Upper lobe of left lung (tissue), 6 donors: ENCODE measurements at regions not wholly inside any gene's neighbourhood (a gene's known extent, or its start where the extent isn't known, plus 50 kb on each side); places are given as distances from the start of the nearest gene placed in this dataset.

ENCODE experiments used
- ATAC-seq, 2 donors: fragments of 200-7000 bp; cut with Tn5 transposase; one replicate each; pipeline ENCODE4 v1.9.1; 2022; ENCODE audit warnings: mild to moderate bottlenecking in 2 of 2, moderate library complexity in 2 of 2; ENCODE audit not compliant: low FRiP score in 2 of 2
- DNase-seq, 2 donors: peaks; one replicate each; pipeline ENCODE4 v3.0.0-alpha.2; 2019 to 2020
- H3K27ac ChIP-seq, 4 donors: fragments of 200-600 bp; sonication (generic); one replicate each; pipeline ENCODE4 v1.5.1; 2016 to 2019
- H3K27me3 ChIP-seq, 4 donors: fragments of 200-600 bp; sonication (generic); one replicate each; pipeline ENCODE4 v1.5.1; 2017 to 2019
- H3K36me3 ChIP-seq, 4 donors: fragments of 200-600 bp; sonication (generic); one replicate each; pipeline ENCODE4 v1.5.1; 2016 to 2019
- H3K4me1 ChIP-seq, 4 donors: fragments of 200-600 bp; sonication (generic); one replicate each; pipeline ENCODE4 v1.5.1; 2018 to 2019
- H3K4me3 ChIP-seq, 4 donors: fragments of 200-600 bp; sonication (generic); one replicate each; pipeline ENCODE4 v1.5.1; 2017 to 2019; ENCODE audit warnings: mild to moderate bottlenecking in 2 of 4, moderate library complexity in 1 of 4
- H3K9me3 ChIP-seq, 4 donors: fragments of 200-600 bp; sonication (generic); one replicate each; pipeline ENCODE4 v1.5.1; 2018 to 2019
- EP300 ChIP-seq, 4 donors: sonication (generic); formaldehyde crosslinking; IDR thresholded peaks; one replicate each; pipeline ENCODE4 v1.5.1; 2017; ENCODE audit warnings: antibody characterized with exemption in 4 of 4, control low read depth in 2 of 4
- POLR2A ChIP-seq, 4 donors: fragments of 450-650 bp; IDR thresholded peaks; one replicate each; pipeline ENCODE4 v1.5.1; 2016 to 2017; ENCODE audit warnings: antibody characterized with exemption in 4 of 4, mild to moderate bottlenecking in 2 of 4
- POLR2AphosphoS5 ChIP-seq, 2 donors: sonication (generic); formaldehyde crosslinking; IDR thresholded peaks; one replicate each; pipeline ENCODE4 v1.5.1; 2017; ENCODE audit warnings: antibody characterized with exemption in 2 of 2
- WGBS, 2 donors: methylation state at CpG; one replicate each; pipeline ENCODE4 v1.1.5; 2017 to 2018; 5-methylcytosine and 5-hydroxymethylcytosine counted together
- TF ChIP-seq, protein P1 (sequence below), 6 experiments: fragments of 450-650 bp in 4 of 6; fragments of 200-600 bp in 2 of 6; sonication (generic) in 2 of 6; IDR thresholded peaks; one replicate each; pipeline ENCODE4 v1.5.1; 2016 to 2019; ENCODE audit warnings: antibody characterized with exemption in 6 of 6
- donor health status: DM: no; HTN: no; CAD: no; lungs with moderate emphysema.
- donor health status: DM: no; HTN: yes; CAD: no; lungs with severe emphysema.

DNA sequence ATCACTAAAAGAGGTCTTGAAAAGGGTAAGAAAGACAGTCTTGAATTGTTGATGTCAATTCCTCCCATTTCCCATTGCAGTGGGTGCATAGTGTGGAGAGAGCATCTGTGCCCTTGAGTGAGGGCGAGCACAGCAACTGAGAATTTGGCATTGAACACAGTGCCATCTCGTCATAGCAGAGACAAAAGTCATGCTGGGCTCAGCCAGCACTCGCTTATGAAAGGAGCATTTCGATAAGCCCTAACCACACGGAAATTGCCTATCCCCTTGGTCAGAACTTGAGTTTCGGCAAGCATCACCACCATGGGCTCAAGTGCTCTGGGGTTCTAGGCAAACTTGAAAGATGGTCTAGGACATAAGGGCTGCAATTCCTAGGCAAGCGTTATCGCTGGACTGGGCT is 712.8 kb upstream of the CDH10 start:
- H3K36me3 ChIP-seq = no peaks in the 10 kb centered on the region
- WGBS, 2 donors = 80 to 89% methylated on average over 5 to 8 of the region's 8 CpGs
- no peak overlapping the region for H3K4me3 ChIP-seq
- no peaks in the 10 kb centered on the region for H3K4me1 ChIP-seq
- no peak for TF ChIP-seq POLR2AphosphoS5 (IDR thresholded peaks at IDR 0.05)
- TF ChIP-seq, protein P1, sequence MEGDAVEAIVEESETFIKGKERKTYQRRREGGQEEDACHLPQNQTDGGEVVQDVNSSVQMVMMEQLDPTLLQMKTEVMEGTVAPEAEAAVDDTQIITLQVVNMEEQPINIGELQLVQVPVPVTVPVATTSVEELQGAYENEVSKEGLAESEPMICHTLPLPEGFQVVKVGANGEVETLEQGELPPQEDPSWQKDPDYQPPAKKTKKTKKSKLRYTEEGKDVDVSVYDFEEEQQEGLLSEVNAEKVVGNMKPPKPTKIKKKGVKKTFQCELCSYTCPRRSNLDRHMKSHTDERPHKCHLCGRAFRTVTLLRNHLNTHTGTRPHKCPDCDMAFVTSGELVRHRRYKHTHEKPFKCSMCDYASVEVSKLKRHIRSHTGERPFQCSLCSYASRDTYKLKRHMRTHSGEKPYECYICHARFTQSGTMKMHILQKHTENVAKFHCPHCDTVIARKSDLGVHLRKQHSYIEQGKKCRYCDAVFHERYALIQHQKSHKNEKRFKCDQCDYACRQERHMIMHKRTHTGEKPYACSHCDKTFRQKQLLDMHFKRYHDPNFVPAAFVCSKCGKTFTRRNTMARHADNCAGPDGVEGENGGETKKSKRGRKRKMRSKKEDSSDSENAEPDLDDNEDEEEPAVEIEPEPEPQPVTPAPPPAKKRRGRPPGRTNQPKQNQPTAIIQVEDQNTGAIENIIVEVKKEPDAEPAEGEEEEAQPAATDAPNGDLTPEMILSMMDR (IDR thresholded peaks at IDR 0.05) = no peak
- TF ChIP-seq EP300 (IDR thresholded peaks at IDR 0.05) = no peak
- no peak for TF ChIP-seq POLR2A (IDR thresholded peaks at IDR 0.05)
- ATAC-seq = no peak
- H3K27ac ChIP-seq = no peak overlapping the region
- DNase-seq = no peak
- no peaks in the 10 kb centered on the region for H3K27me3 ChIP-seq
- no peaks in the 10 kb centered on the region for H3K9me3 ChIP-seq

DNA sequence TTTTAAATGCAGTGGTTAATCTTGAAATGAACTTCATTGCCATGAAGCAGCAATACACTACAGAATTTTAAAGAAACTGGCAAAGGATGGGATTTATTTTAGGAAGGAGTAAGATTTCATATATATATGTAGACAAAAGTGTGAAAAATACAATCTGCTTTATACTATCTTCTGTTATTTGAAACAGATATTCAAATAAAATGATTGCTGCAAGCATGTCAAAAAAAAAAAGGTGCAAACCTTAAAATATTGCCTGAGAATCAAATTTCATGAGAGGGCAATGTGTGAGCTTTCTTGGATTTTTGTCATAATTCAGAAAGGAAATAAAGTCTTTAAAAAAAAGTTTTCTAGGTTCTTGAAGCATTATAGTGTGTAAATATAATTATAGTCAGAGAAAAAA is 705.0 kb upstream of the CDH10 start:
- Histone ChIP-seq H3K36me3 (no peaks in the 10 kb centered on the region), H3K27ac (no peak overlapping the region), H3K9me3 (no peaks in the 10 kb centered on the region), H3K4me1 (no peaks in the 10 kb centered on the region), H3K4me3 (no peak overlapping the region), H3K27me3 (no peaks in the 10 kb centered on the region)
- no peak for DNase-seq
- ATAC-seq = no peak
- TF ChIP-seq POLR2AphosphoS5 (IDR thresholded peaks at IDR 0.05) (no peak), EP300 (IDR thresholded peaks at IDR 0.05) (no peak), POLR2A (IDR thresholded peaks at IDR 0.05) (no peak)
- TF ChIP-seq, protein P1 (IDR thresholded peaks at IDR 0.05) = no peak

DNA sequence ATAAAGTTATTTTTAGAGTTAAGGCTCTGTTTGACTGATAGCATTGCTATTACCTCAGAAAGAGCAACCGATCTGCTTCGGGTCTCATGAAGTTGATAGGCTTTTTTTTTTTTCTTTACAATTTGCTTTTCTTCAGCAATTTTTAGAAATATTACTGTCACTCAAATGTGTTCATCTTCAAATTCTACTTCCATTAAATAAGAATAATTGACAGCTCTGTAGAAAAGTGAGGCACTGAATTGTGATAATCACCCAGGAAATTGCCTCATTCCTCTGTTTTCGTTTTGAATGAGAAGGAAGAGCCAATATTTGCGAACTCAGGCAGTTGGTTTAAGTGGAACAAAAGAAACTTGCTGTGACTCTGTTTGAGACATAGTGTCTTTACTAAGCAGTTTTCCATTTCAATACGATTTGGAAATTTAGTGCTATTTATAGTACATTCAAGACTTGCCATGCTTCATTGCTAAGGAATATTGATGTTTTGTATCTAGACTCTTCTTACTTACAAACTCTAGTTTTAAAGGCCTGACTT is 700.5 kb upstream of the CDH10 start:
- DNase-seq = no peak
- no peak for TF ChIP-seq POLR2A (IDR thresholded peaks at IDR 0.05)
- TF ChIP-seq EP300 (IDR thresholded peaks at IDR 0.05) = no peak
- TF ChIP-seq, protein P1 (IDR thresholded peaks at IDR 0.05) = no peak
- TF ChIP-seq POLR2AphosphoS5 (IDR thresholded peaks at IDR 0.05) = no peak
- Histone ChIP-seq H3K4me1 (no peaks in the 10 kb centered on the region), H3K27me3 (no peaks in the 10 kb centered on the region), H3K9me3 (no peaks in the 10 kb centered on the region), H3K27ac (no peak overlapping the region), H3K36me3 (no peaks in the 10 kb centered on the region), H3K4me3 (no peak overlapping the region)
- ATAC-seq = no peak
- WGBS, 2 donors = 69 to 74% methylated on average over 5 of the region's 5 CpGs

DNA sequence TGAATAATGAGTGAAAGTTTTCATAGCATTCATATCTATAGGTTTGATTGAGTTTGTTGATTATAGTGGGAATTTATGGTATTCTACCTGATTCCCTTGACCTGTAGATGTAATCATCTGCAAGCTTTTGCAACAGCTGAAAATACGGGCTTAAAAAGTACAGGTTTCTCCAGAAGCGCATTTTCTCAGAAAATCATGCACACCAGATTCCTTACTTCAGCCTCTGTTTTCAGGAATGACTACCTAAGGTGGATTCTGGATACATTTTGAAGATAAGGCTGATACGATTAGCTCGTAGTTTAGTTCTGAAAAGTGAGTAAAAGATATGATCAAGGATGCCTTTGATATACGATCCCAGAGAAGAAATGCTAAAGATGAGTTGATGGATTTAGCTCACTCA is 694.8 kb upstream of the CDH10 start:
- ATAC-seq (no peak), DNase-seq (no peak)
- TF ChIP-seq POLR2A (IDR thresholded peaks at IDR 0.05) (no peak), POLR2AphosphoS5 (IDR thresholded peaks at IDR 0.05) (no peak), EP300 (IDR thresholded peaks at IDR 0.05) (no peak)
- TF ChIP-seq, protein P1 (IDR thresholded peaks at IDR 0.05) = no peak
- H3K27me3 ChIP-seq = no peaks in the 10 kb centered on the region
- WGBS, 2 donors = 89 to 90% methylated on average over 5 of the region's 5 CpGs
- H3K36me3 ChIP-seq = no peaks in the 10 kb centered on the region
- no peaks in the 10 kb centered on the region for H3K4me1 ChIP-seq
- no peaks in the 10 kb centered on the region for H3K9me3 ChIP-seq
- no peak overlapping the region for H3K27ac ChIP-seq
- H3K4me3 ChIP-seq = no peak overlapping the region

DNA sequence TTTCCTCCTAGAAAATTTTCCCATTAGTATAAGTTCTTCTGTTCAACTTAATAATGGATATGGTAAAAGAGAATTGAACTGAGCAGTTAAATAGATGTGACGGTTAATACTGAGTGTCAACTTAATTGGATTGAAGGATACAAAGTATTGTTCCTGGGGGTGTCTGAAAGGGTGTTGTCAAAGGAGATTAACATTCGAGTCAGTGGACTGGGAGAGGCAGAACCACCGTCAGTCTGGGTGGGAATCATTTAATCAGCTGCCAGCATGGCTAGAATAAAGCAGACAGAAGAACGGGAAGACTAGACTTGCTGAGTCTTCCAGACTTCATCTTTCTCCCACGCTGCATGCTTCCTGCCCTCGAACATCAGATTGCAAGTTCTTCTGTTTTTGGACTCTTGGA is 689.6 kb upstream of the CDH10 start:
- no peak overlapping the region for H3K4me3 ChIP-seq

More for the DNA sequence above, 689.6 kb upstream of the CDH10 start:
- Histone ChIP-seq H3K4me1 (no peaks in the 10 kb centered on the region), H3K36me3 (no peaks in the 10 kb centered on the region), H3K9me3 (peaks cover 0 to 13% (median 0%) of the 10 kb centered on the region in 4 donors), H3K27me3 (no peaks in the 10 kb centered on the region), H3K27ac (no peak overlapping the region)
- DNase-seq (no peak), ATAC-seq (no peak)
- WGBS, 2 donors = 78% methylated on average over 6 of the region's 6 CpGs
- TF ChIP-seq EP300 (IDR thresholded peaks at IDR 0.05) (no peak), POLR2A (IDR thresholded peaks at IDR 0.05) (no peak), POLR2AphosphoS5 (IDR thresholded peaks at IDR 0.05) (no peak)
- TF ChIP-seq, protein P1 (IDR thresholded peaks at IDR 0.05) = no peak
